WTC11 (cell line): ENCODE measurements at regions not wholly inside any gene's neighbourhood (a gene's known extent, or its start where the extent isn't known, plus 50 kb on each side); places are given as distances from the start of the nearest gene placed in this dataset.

Experiments used
- ATAC-seq: fragments of 200-7000 bp; cut with Tn5 transposase; 2 replicates; pipeline ENCODE4 v1.10.0; 2021; ENCODE audit warnings: mild to moderate bottlenecking, moderate library complexity
- CTCF ChIA-PET: fragments of 300-600 bp; sonication (Branson Sonifier 250); formaldehyde crosslinking; loops from one replicate; lab custom pipeline; 2021; ENCODE audit warnings: antibody characterized with exemption; lab: Charles Lee
- POLR2A ChIA-PET: fragments of 350-600 bp; sonication (Branson Sonifier 250); formaldehyde crosslinking; loops from one replicate; lab custom pipeline; 2021; ENCODE audit warnings: antibody characterized with exemption; lab: Charles Lee
- DNase-seq: peaks from one replicate; pipeline ENCODE4 v3.0.0; 2021; ENCODE audit warnings: low spot score
- H3K27ac Mint-ChIP-seq: 2 replicates; pipeline ENCODE4 v1.8.0; 2021; ENCODE audit warnings: mixed read lengths
- H3K27me3 Mint-ChIP-seq: 2 replicates; pipeline ENCODE4 v1.8.0; 2021; ENCODE audit warnings: low read depth, mild to moderate bottlenecking, moderate library complexity, mixed read lengths
- H3K36me3 Mint-ChIP-seq: 2 replicates; pipeline ENCODE4 v1.8.0; 2021; ENCODE audit warnings: mixed read lengths
- H3K4me1 Mint-ChIP-seq: 2 replicates; pipeline ENCODE4 v1.8.0; 2022; ENCODE audit warnings: mixed read lengths
- H3K4me3 Mint-ChIP-seq: 2 replicates; pipeline ENCODE4 v1.8.0; 2021; ENCODE audit warnings: mild to moderate bottlenecking, moderate library complexity, mixed read lengths
- H3K9me3 Mint-ChIP-seq: 2 replicates; pipeline ENCODE4 v1.8.0; 2021; ENCODE audit warnings: mixed read lengths
- ATF1 ChIP-seq: sonication (generic); formaldehyde crosslinking; IDR thresholded peaks from 2 replicates; pipeline ENCODE4 v1.8.1; 2023; ENCODE audit warnings: mild to moderate bottlenecking, moderate library complexity, missing genetic modification reagents
- CREB1 ChIP-seq: sonication (generic); formaldehyde crosslinking; IDR thresholded peaks from 2 replicates; pipeline ENCODE4 v1.8.0; 2023; ENCODE audit warnings: mild to moderate bottlenecking, missing genetic modification reagents
- CREM ChIP-seq: sonication (generic); formaldehyde crosslinking; IDR thresholded peaks from 2 replicates; pipeline ENCODE4 v1.8.1; 2022; ENCODE audit warnings: mild to moderate bottlenecking, missing genetic modification reagents, moderate library complexity
- EMX1 ChIP-seq: fragments of 250-450 bp; sonication (Bioruptor Pico); IDR thresholded peaks from 2 replicates; pipeline ENCODE4 v1.8.0; 2021; ENCODE audit warnings: mild to moderate bottlenecking
- ESRRA ChIP-seq: sonication (generic); formaldehyde crosslinking; IDR thresholded peaks from 2 replicates; pipeline ENCODE4 v1.8.1; 2022; ENCODE audit warnings: mild to moderate bottlenecking, missing genetic modification reagents, borderline replicate concordance
- FOXJ3 ChIP-seq: sonication (generic); formaldehyde crosslinking; IDR thresholded peaks from 2 replicates; pipeline ENCODE4 v1.9.0; 2021; ENCODE audit warnings: missing genetic modification reagents, mild to moderate bottlenecking, borderline replicate concordance
- GABPB1 ChIP-seq: sonication (generic); formaldehyde crosslinking; IDR thresholded peaks from 2 replicates; pipeline ENCODE4 v1.8.1; 2023; ENCODE audit warnings: mild to moderate bottlenecking, missing genetic modification reagents
- GRHL2 ChIP-seq: fragments of 250-450 bp; sonication (Bioruptor Pico); IDR thresholded peaks from 2 replicates; pipeline ENCODE4 v1.8.0; 2022; ENCODE audit warnings: mild to moderate bottlenecking, moderate library complexity; ENCODE audit not compliant: insufficient replicate concordance, severe bottlenecking
- JAZF1 ChIP-seq: fragments of 250-450 bp; sonication (Bioruptor Pico); IDR thresholded peaks from 2 replicates; pipeline ENCODE4 v1.9.0; 2021; ENCODE audit warnings: moderate library complexity, mild to moderate bottlenecking, inconsistent platforms
- MXD4 ChIP-seq: fragments of 250-450 bp; sonication (Bioruptor Pico); IDR thresholded peaks from 2 replicates; pipeline ENCODE4 v1.8.0; 2021; ENCODE audit warnings: mild to moderate bottlenecking, moderate library complexity, borderline replicate concordance
- NFYB ChIP-seq: sonication (generic); formaldehyde crosslinking; conservative IDR thresholded peaks from 2 replicates; pipeline ENCODE4 v1.8.0; 2022; ENCODE audit warnings: low read depth, missing genetic modification reagents
- SMAD3 ChIP-seq: sonication (generic); formaldehyde crosslinking; IDR thresholded peaks from 2 replicates; pipeline ENCODE4 v1.8.0; 2022; ENCODE audit warnings: missing genetic modification reagents, mild to moderate bottlenecking, borderline replicate concordance
- SOX15 ChIP-seq: fragments of 250-450 bp; sonication (Bioruptor Pico); IDR thresholded peaks from 2 replicates; pipeline ENCODE4 v1.9.0; 2021; ENCODE audit warnings: mild to moderate bottlenecking
- TEAD1 ChIP-seq: sonication (generic); formaldehyde crosslinking; IDR thresholded peaks from 2 replicates; pipeline ENCODE4 v1.8.0; 2022; ENCODE audit warnings: mild to moderate bottlenecking, missing genetic modification reagents
- ZNF416 ChIP-seq: fragments of 250-450 bp; sonication (Bioruptor Pico); IDR thresholded peaks from 2 replicates; pipeline ENCODE4 v1.9.0; 2021; ENCODE audit warnings: mild to moderate bottlenecking, inconsistent platforms
- TF ChIP-seq, protein P1 (sequence below): fragments of 250-450 bp; sonication (Bioruptor Pico); IDR thresholded peaks from 2 replicates; pipeline ENCODE4 v1.8.0; 2021; ENCODE audit warnings: mild to moderate bottlenecking
- TF ChIP-seq, protein P2 (sequence below): sonication (generic); formaldehyde crosslinking; IDR thresholded peaks from 2 replicates; pipeline ENCODE4 v1.8.0; 2022; ENCODE audit warnings: mild to moderate bottlenecking, missing genetic modification reagents
- TF ChIP-seq, protein P3 (sequence below): fragments of 250-450 bp; sonication (Bioruptor Pico); IDR thresholded peaks from 2 replicates; pipeline ENCODE4 v1.9.0; 2021; ENCODE audit warnings: moderate library complexity, mild to moderate bottlenecking, inconsistent platforms, borderline replicate concordance
- TF ChIP-seq, protein P4 (sequence below): sonication (generic); formaldehyde crosslinking; IDR thresholded peaks from 2 replicates; pipeline ENCODE4 v1.8.1; 2023; ENCODE audit warnings: mild to moderate bottlenecking, missing genetic modification reagents, borderline replicate concordance
- TF ChIP-seq, protein P5 (sequence below): sonication (generic); formaldehyde crosslinking; IDR thresholded peaks from 2 replicates; pipeline ENCODE4 v1.8.0; 2022; ENCODE audit warnings: mild to moderate bottlenecking, missing genetic modification reagents
- TF ChIP-seq, protein P6 (sequence below): sonication (generic); formaldehyde crosslinking; IDR thresholded peaks from 2 replicates; pipeline ENCODE4 v1.8.1; 2023; ENCODE audit warnings: mild to moderate bottlenecking, missing genetic modification reagents
- TF ChIP-seq, protein P7 (sequence below): fragments of 250-450 bp; sonication (Bioruptor Pico); IDR thresholded peaks from 2 replicates; pipeline ENCODE4 v1.9.0; 2021; ENCODE audit warnings: mild to moderate bottlenecking
- TF ChIP-seq, protein P8 (sequence below): sonication (generic); formaldehyde crosslinking; IDR thresholded peaks from 2 replicates; pipeline ENCODE4 v1.8.1; 2023; ENCODE audit warnings: mild to moderate bottlenecking, moderate library complexity, missing genetic modification reagents

DNA sequence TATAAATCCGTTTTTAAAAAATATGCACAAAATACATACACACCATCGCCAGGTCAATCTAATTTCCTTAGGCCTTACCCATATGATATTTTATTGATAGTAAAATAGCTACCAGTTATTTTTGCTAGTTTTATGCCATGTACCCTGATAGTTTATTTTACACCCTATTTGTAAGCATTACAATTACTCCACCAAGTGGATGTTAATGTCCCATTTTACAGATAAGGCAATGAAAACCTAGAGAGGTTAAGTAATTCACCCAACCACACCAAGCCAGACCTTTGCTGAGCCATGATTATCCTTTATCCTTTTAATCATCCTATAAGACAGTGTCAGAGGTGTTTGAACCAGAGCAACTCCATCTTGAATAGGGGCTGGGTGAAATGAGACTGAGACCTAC lies 86.8 kb downstream of the CBLN4 start (continued):
- TF ChIP-seq, protein P1, sequence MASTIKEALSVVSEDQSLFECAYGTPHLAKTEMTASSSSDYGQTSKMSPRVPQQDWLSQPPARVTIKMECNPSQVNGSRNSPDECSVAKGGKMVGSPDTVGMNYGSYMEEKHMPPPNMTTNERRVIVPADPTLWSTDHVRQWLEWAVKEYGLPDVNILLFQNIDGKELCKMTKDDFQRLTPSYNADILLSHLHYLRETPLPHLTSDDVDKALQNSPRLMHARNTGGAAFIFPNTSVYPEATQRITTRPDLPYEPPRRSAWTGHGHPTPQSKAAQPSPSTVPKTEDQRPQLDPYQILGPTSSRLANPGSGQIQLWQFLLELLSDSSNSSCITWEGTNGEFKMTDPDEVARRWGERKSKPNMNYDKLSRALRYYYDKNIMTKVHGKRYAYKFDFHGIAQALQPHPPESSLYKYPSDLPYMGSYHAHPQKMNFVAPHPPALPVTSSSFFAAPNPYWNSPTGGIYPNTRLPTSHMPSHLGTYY (CRISPR knock-in tag) = no peak
- TF ChIP-seq, protein P2, sequence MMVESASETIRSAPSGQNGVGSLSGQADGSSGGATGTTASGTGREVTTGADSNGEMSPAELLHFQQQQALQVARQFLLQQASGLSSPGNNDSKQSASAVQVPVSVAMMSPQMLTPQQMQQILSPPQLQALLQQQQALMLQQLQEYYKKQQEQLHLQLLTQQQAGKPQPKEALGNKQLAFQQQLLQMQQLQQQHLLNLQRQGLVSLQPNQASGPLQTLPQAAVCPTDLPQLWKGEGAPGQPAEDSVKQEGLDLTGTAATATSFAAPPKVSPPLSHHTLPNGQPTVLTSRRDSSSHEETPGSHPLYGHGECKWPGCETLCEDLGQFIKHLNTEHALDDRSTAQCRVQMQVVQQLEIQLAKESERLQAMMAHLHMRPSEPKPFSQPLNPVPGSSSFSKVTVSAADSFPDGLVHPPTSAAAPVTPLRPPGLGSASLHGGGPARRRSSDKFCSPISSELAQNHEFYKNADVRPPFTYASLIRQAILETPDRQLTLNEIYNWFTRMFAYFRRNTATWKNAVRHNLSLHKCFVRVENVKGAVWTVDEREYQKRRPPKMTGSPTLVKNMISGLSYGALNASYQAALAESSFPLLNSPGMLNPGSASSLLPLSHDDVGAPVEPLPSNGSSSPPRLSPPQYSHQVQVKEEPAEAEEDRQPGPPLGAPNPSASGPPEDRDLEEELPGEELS (CRISPR knock-in tag) = no peak
- TF ChIP-seq SMAD3 (CRISPR knock-in tag) = no peak
- no peak for TF ChIP-seq CREB1 (CRISPR knock-in tag)
- no peak for TF ChIP-seq ZNF416 (CRISPR knock-in tag)
- TF ChIP-seq, protein P3, sequence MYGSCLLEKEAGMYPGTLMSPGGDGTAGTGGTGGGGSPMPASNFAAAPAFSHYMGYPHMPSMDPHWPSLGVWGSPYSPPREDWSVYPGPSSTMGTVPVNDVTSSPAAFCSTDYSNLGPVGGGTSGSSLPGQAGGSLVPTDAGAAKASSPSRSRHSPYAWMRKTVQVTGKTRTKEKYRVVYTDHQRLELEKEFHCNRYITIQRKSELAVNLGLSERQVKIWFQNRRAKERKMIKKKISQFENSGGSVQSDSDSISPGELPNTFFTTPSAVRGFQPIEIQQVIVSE (CRISPR knock-in tag) = no peak
- no peak for TF ChIP-seq JAZF1 (CRISPR knock-in tag)

DNA sequence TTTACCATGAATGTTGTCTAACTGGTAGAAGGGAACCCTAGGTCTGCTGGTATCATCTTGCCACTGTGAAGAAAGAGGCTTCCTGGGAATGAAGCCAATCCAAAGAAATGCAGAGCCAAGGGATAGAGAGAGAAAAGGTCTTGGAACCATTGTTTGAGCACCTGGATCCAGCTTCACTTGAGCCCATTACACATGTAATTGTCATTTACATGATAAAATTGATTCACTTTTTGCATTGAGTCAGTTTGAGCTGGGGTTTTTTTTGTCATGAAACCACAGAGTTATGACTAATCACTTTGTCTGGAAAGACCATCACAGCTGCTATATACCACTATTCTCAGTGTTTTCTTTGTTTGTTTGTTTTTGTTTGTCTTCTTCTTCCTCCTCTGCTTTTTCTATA lies 112.3 kb downstream of the CBLN4 start:
- TF ChIP-seq FOXJ3 (CRISPR knock-in tag) = no peak
- TF ChIP-seq, protein P4, sequence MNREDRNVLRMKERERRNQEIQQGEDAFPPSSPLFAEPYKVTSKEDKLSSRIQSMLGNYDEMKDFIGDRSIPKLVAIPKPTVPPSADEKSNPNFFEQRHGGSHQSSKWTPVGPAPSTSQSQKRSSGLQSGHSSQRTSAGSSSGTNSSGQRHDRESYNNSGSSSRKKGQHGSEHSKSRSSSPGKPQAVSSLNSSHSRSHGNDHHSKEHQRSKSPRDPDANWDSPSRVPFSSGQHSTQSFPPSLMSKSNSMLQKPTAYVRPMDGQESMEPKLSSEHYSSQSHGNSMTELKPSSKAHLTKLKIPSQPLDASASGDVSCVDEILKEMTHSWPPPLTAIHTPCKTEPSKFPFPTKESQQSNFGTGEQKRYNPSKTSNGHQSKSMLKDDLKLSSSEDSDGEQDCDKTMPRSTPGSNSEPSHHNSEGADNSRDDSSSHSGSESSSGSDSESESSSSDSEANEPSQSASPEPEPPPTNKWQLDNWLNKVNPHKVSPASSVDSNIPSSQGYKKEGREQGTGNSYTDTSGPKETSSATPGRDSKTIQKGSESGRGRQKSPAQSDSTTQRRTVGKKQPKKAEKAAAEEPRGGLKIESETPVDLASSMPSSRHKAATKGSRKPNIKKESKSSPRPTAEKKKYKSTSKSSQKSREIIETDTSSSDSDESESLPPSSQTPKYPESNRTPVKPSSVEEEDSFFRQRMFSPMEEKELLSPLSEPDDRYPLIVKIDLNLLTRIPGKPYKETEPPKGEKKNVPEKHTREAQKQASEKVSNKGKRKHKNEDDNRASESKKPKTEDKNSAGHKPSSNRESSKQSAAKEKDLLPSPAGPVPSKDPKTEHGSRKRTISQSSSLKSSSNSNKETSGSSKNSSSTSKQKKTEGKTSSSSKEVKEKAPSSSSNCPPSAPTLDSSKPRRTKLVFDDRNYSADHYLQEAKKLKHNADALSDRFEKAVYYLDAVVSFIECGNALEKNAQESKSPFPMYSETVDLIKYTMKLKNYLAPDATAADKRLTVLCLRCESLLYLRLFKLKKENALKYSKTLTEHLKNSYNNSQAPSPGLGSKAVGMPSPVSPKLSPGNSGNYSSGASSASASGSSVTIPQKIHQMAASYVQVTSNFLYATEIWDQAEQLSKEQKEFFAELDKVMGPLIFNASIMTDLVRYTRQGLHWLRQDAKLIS (CRISPR knock-in tag) = no peak
- no peak for TF ChIP-seq ATF1 (CRISPR knock-in tag)
- TF ChIP-seq, protein P5, sequence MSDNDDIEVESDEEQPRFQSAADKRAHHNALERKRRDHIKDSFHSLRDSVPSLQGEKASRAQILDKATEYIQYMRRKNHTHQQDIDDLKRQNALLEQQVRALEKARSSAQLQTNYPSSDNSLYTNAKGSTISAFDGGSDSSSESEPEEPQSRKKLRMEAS (CRISPR knock-in tag) = no peak
- TF ChIP-seq CREM = no peak
- no peak for TF ChIP-seq SOX15 (CRISPR knock-in tag)
- TF ChIP-seq EMX1 (CRISPR knock-in tag) = no peak
- no peak for TF ChIP-seq GABPB1 (CRISPR knock-in tag)
- TF ChIP-seq, protein P6, sequence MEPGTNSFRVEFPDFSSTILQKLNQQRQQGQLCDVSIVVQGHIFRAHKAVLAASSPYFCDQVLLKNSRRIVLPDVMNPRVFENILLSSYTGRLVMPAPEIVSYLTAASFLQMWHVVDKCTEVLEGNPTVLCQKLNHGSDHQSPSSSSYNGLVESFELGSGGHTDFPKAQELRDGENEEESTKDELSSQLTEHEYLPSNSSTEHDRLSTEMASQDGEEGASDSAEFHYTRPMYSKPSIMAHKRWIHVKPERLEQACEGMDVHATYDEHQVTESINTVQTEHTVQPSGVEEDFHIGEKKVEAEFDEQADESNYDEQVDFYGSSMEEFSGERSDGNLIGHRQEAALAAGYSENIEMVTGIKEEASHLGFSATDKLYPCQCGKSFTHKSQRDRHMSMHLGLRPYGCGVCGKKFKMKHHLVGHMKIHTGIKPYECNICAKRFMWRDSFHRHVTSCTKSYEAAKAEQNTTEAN (CRISPR knock-in tag) = no peak
- TF ChIP-seq, protein P7, sequence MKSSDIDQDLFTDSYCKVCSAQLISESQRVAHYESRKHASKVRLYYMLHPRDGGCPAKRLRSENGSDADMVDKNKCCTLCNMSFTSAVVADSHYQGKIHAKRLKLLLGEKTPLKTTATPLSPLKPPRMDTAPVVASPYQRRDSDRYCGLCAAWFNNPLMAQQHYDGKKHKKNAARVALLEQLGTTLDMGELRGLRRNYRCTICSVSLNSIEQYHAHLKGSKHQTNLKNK (CRISPR knock-in tag) = no peak
- TF ChIP-seq MXD4 (CRISPR knock-in tag) = no peak
- TF ChIP-seq ESRRA (CRISPR knock-in tag) = no peak
- TF ChIP-seq, protein P8, sequence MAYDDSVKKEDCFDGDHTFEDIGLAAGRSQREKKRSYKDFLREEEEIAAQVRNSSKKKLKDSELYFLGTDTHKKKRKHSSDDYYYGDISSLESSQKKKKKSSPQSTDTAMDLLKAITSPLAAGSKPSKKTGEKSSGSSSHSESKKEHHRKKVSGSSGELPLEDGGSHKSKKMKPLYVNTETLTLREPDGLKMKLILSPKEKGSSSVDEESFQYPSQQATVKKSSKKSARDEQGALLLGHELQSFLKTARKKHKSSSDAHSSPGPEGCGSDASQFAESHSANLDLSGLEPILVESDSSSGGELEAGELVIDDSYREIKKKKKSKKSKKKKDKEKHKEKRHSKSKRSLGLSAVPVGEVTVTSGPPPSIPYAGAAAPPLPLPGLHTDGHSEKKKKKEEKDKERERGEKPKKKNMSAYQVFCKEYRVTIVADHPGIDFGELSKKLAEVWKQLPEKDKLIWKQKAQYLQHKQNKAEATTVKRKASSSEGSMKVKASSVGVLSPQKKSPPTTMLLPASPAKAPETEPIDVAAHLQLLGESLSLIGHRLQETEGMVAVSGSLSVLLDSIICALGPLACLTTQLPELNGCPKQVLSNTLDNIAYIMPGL = no peak
- no peak for TF ChIP-seq NFYB (CRISPR knock-in tag)
- TF ChIP-seq GRHL2 (CRISPR knock-in tag) = no peak
- no peak for TF ChIP-seq TEAD1
- H3K9me3 Mint-ChIP-seq = peaks cover 80% of the 10 kb centered on the region
- no peak overlapping the region for H3K4me3 Mint-ChIP-seq
- H3K36me3 Mint-ChIP-seq = peaks cover 75% of the 10 kb centered on the region
- ChIA-PET POLR2A (no interaction called here), CTCF (no interaction called here)
- no peak overlapping the region for H3K27ac Mint-ChIP-seq
- H3K27me3 Mint-ChIP-seq = peaks cover 7% of the 10 kb centered on the region
- no peaks in the 10 kb centered on the region for H3K4me1 Mint-ChIP-seq
- DNase-seq (no peak), ATAC-seq (no peak)
